ENCODE measurements at regions not wholly inside any gene's neighbourhood (a gene's known extent, or its start where the extent isn't known, plus 50 kb on each side); places are given as distances from the start of the nearest gene placed in this dataset.

GRCh38 chr20:60239956-60240355, 281.7 kb downstream of the CDH26 start:
- ATAC-seq (ENCODE audit: low FRiP score) (no peak), DNase-seq (ENCODE audit: low spot score) (no peak)
- no peak for TF ChIP-seq CTCF (IDR thresholded peaks at IDR 0.05)

- no peak for ATAC-seq (ENCODE audit: low FRiP score)
- TF ChIP-seq CTCF (IDR thresholded peaks at IDR 0.05) = no peak
- no peak for DNase-seq (ENCODE audit: low spot score)
Observed at GRCh38 chr20:60240415-60240814, 282.2 kb downstream of the CDH26 start.

DNA sequence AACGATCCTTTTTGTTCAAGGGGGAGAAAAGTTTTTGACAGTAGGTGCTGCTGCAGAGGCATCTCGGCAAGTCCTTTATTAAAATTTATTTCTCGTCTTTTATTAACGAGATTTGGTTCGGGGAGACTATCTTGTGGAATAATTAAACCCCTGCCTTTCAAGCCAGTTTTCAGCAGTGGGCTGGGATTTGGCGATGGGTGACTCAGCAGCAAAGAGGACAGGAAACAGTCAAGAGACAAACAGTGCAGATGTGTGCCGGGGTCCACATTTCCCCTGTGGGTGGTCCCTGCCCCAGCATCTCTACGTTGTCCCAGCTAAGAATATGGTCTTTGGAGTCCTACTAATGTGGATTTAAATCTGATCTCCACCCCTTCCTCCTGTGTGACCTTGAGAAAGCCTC, 282.8 kb downstream of the CDH26 start:
- TF ChIP-seq CTCF (IDR thresholded peaks at IDR 0.05) = no peak
- ATAC-seq (ENCODE audit: low FRiP score) (no peak), DNase-seq (ENCODE audit: low spot score) (no peak)

DNA sequence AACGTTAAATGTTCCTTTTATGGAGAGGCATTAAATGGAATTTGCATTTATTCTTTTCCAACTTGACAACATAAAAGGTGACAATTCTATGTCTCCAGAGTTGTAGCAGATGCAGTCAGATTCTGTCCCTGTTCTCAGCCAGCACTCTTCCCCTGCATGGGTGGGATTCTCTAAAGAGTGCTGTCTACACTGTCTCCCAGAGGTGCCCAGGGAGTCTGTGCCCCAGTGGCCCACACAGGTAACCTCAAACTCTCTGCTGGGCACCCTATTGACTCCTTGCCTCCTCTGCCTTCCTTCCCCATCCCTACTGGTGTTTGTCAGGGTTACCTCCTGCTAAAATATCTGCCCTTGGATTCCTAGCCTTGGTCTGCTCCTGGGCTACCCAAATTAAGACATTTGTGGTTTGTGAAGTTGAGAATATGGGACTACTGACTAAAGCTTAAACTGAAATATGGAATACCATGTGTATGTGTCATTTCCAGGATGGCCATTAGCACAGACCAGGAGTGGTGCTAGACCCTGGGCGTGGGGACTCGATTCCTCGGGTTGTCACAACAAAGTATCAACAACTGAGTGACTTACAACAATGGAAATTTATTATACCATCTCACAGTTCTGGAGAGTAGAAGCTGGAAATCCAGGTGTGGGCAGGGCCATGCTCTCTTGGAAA, 284.7 kb downstream of the CDH26 start:
- no peak for TF ChIP-seq CTCF (IDR thresholded peaks at IDR 0.05)
- no peak for ATAC-seq (ENCODE audit: low FRiP score)
- no peak for DNase-seq (ENCODE audit: low spot score)

GRCh38 chr20:60244373-60245146, 286.3 kb downstream of the CDH26 start:
- no peak for TF ChIP-seq CTCF (IDR thresholded peaks at IDR 0.05)
- ATAC-seq (ENCODE audit: low FRiP score) (no peak), DNase-seq (ENCODE audit: low spot score) (no peak)

DNA sequence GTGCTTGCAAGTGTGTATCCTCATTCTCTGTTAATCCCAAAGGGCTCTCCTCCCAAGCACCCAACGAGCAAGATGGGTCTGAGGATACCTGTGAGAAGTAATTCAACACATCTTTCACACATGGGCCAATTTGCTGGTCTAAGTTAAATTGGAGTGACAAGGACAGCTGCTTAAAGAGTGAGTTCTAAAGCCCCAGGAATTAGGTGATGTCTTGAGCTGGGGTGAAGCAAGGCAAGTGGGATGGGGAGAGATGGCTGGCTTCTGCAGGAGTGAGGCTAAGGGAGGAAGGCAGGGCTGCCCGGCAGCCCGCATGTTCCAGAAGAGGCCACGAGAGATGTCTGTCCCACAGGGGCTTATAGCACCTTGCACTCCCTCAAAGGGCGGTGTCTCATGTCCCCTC, 288.5 kb downstream of the CDH26 start:
- no peak for ATAC-seq (ENCODE audit: low FRiP score)
- DNase-seq (ENCODE audit: low spot score) = no peak
- TF ChIP-seq CTCF (IDR thresholded peaks at IDR 0.05) = no peak

- ATAC-seq (ENCODE audit: low FRiP score) = peak; percentile 71
- no peak for DNase-seq (ENCODE audit: low spot score)
- no peak for TF ChIP-seq CTCF (IDR thresholded peaks at IDR 0.05)
Observed at GRCh38 chr20:60249436-60249835, 291.2 kb downstream of the CDH26 start.
